ENCODE measurements at regions not wholly inside any gene's neighbourhood (a gene's known extent, or its start where the extent isn't known, plus 50 kb on each side); places are given as distances from the start of the nearest gene placed in this dataset.

GRCh38 chr5:67315082-67315989 is 118.7 kb upstream of the CD180 start:
- Histone ChIP-seq H3K4me2 (no peak overlapping the region), H3K27ac (no peak overlapping the region), H3K4me3 (no peak overlapping the region), H3K4me1 (no peaks in the 10 kb centered on the region), H3K9me3 (no peaks in the 10 kb centered on the region)
- CTCF ChIA-PET = interaction anchor here (1.0 kb wide), 1 partner anchor 42 kb away, joined by 3 read pairs; no protein-coding TSS in a partner anchor
- FAIRE-seq (no peak), DNase-seq (ENCODE audit: low read depth in 1 of 2, low spot score in 1 of 2) (no peak), ATAC-seq (no peak)
- POLR2A ChIA-PET = no interaction called here
- WGBS (ENCODE audit: missing lambda C conversion rate) = 69% methylated on average over 7 of the region's 7 CpGs
- TF ChIP-seq EP300 (IDR thresholded peaks at IDR 0.05) = no peak
- no peak for TF ChIP-seq FOXS1 (CRISPR knock-in tag; IDR thresholded peaks at IDR 0.05)

GRCh38 chr5:67311701-67312100 is 115.1 kb upstream of the CD180 start:
- no peak overlapping the region for H3K27ac ChIP-seq
- POLR2A ChIA-PET = no interaction called here
- CTCF ChIA-PET = no interaction called here
- TF ChIP-seq ELK1 (IDR thresholded peaks at IDR 0.05; ENCODE audit: low read depth, low read length) (no peak), PBX3 (IDR thresholded peaks at IDR 0.05) (no peak), CHD4 (IDR thresholded peaks at IDR 0.05; ENCODE audit: borderline replicate concordance) (no peak), MAFK (IDR thresholded peaks at IDR 0.05; ENCODE audit: partially characterized antibody) (no peak), RAD21 (conservative IDR thresholded peaks at IDR 0.05 in 1 of 2, IDR thresholded peaks at IDR 0.05 in 1 of 2) (no peak), HMGXB4 (CRISPR knock-in tag; IDR thresholded peaks at IDR 0.05; ENCODE audit: borderline replicate concordance) (no peak), ZC3H11A (IDR thresholded peaks at IDR 0.05) (no peak), BHLHE40 (IDR thresholded peaks at IDR 0.05; ENCODE audit: low read depth, low read length) (no peak)
- ATAC-seq = no peak
- H3K4me1 ChIP-seq = no peaks in the 10 kb centered on the region
- DNase-seq (ENCODE audit: low read depth in 1 of 2, low spot score in 1 of 2) = no peak
- 44% methylated on average over 2 of the region's 2 CpGs for WGBS (ENCODE audit: missing lambda C conversion rate)
- no peaks in the 10 kb centered on the region for H3K9me3 ChIP-seq
- FAIRE-seq = no peak
- no peak overlapping the region for H3K4me3 ChIP-seq
- H3K4me2 ChIP-seq = no peak overlapping the region

GRCh38 chr5:67311208-67311607 is 114.6 kb upstream of the CD180 start:
- no peak for TF ChIP-seq POLR2A (IDR thresholded peaks at IDR 0.05; ENCODE audit: low read length)
- TF ChIP-seq MAX (IDR thresholded peaks at IDR 0.05) = no peak
- TF ChIP-seq CHD2 (IDR thresholded peaks at IDR 0.05; ENCODE audit: low read length, partially characterized antibody) = no peak
- no peak for TF ChIP-seq GATA3 (IDR thresholded peaks at IDR 0.05; ENCODE audit: borderline replicate concordance)
- DNase-seq (ENCODE audit: low read depth in 1 of 2, low spot score in 1 of 2) = no peak
- Histone ChIP-seq H3K4me1 (no peaks in the 10 kb centered on the region), H3K4me2 (no peak overlapping the region), H3K9me3 (no peaks in the 10 kb centered on the region), H3K27ac (no peak overlapping the region), H3K4me3 (no peak overlapping the region)
- ATAC-seq = no peak
- CTCF ChIA-PET = no interaction called here
- WGBS (ENCODE audit: missing lambda C conversion rate) = 4% methylated on average over 2 of the region's 2 CpGs
- no peak for FAIRE-seq
- POLR2A ChIA-PET = no interaction called here

GRCh38 chr5:67310740-67311139 is 114.1 kb upstream of the CD180 start:
- ChIA-PET CTCF (no interaction called here), POLR2A (no interaction called here)
- H3K27ac ChIP-seq = no peak overlapping the region
- H3K9me3 ChIP-seq = no peaks in the 10 kb centered on the region
- DNase-seq (ENCODE audit: low read depth in 1 of 2, low spot score in 1 of 2) (no peak), FAIRE-seq (no peak), ATAC-seq (no peak)
- H3K4me3 ChIP-seq = no peak overlapping the region
- 62% methylated on average over 2 of the region's 2 CpGs for WGBS (ENCODE audit: missing lambda C conversion rate)
- H3K4me1 ChIP-seq = no peaks in the 10 kb centered on the region
- no peak overlapping the region for H3K4me2 ChIP-seq
- TF ChIP-seq HMGXB4 (CRISPR knock-in tag; IDR thresholded peaks at IDR 0.05; ENCODE audit: borderline replicate concordance) (no peak), ATOH8 (CRISPR knock-in tag; IDR thresholded peaks at IDR 0.05; ENCODE audit: low read depth) (no peak), CBX8 (IDR thresholded peaks at IDR 0.05) (no peak), HDAC2 (IDR thresholded peaks at IDR 0.05) (no peak), HOXB5 (CRISPR knock-in tag; IDR thresholded peaks at IDR 0.05) (no peak), POLR2A (IDR thresholded peaks at IDR 0.05; ENCODE audit: low read length) (no peak), MAX (IDR thresholded peaks at IDR 0.05) (no peak), FOXS1 (CRISPR knock-in tag; IDR thresholded peaks at IDR 0.05) (no peak), HOXA7 (CRISPR knock-in tag; IDR thresholded peaks at IDR 0.05) (no peak), FOSL2 (IDR thresholded peaks at IDR 0.05) (no peak), FOSL2 (CRISPR knock-in tag; IDR thresholded peaks at IDR 0.05) (no peak), RCOR1 (IDR thresholded peaks at IDR 0.05; ENCODE audit: low read depth, low read length) (no peak), RAD21 (conservative IDR thresholded peaks at IDR 0.05 in 1 of 2, IDR thresholded peaks at IDR 0.05 in 1 of 2) (no peak), PHF8 (IDR thresholded peaks at IDR 0.05; ENCODE audit: borderline replicate concordance, low read depth) (no peak)
